ENCODE measurements at regions not wholly inside any gene's neighbourhood (a gene's known extent, or its start where the extent isn't known, plus 50 kb on each side); places are given as distances from the start of the nearest gene placed in this dataset.

GRCh38 chr18:71682591-71682990 is 861.6 kb downstream of the CBLN2 start:
- TF ChIP-seq CTCF (IDR thresholded peaks at IDR 0.05; ENCODE audit: borderline replicate concordance, extremely low read depth, low read length, poor library complexity, severe bottlenecking): no peak
- no peak for TF ChIP-seq EZH2 (IDR thresholded peaks at IDR 0.05; ENCODE audit: borderline replicate concordance, low read depth, low read length, severe bottlenecking)
